Central memory CD4-positive, alpha-beta T cell (primary cell): ENCODE measurements at regions not wholly inside any gene's neighbourhood (a gene's known extent, or its start where the extent isn't known, plus 50 kb on each side); places are given as distances from the start of the nearest gene placed in this dataset.

Source experiments
- DNase-seq: peaks from one replicate; pipeline ENCODE4 v3.0.0; 2022

- peak; percentile 27 for DNase-seq
Measured at GRCh38 chr9:36728651-36729520, 156.2 kb downstream of the MELK start.

DNA sequence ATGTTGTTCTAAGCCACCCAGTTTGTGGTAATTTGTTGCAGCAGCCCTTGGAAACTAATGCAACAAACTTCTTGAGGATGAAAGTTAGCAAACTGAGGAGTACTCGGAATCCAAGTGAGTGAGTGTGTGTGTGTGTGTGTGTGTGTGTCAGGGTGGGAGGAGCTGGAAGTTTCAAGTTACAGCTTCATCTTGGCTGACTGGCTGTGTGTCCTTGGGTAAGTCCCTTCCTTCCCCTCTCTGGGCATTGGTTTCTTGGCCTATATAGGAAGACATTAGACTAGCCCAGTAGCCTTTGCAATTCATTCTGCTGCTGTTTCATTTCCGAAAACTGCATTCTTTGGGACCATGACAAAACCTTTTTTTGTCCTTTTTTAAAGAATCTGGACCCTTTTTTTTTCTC, 157.2 kb downstream of the MELK start:
- DNase-seq: no peak

DNA sequence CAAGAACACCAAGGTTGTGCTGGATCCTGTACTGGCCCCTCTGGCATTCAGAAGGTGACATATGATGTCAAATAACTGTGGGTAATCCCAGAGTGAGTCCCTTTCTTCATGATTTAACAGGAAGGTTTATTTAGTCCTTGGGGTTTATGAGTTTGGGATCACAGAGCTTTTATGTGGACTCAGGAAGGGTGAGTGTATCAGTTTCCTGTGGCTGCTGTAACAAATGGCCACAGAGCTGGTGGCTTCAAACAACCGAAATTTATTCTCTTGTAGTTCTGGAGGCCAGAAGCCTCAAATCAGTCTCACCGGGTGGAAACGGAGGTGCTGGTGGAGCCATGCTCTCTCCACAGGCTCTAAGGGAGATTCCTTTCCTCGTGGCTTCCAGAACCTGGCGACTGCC, 157.7 kb downstream of the MELK start:
- DNase-seq: no peak

DNA sequence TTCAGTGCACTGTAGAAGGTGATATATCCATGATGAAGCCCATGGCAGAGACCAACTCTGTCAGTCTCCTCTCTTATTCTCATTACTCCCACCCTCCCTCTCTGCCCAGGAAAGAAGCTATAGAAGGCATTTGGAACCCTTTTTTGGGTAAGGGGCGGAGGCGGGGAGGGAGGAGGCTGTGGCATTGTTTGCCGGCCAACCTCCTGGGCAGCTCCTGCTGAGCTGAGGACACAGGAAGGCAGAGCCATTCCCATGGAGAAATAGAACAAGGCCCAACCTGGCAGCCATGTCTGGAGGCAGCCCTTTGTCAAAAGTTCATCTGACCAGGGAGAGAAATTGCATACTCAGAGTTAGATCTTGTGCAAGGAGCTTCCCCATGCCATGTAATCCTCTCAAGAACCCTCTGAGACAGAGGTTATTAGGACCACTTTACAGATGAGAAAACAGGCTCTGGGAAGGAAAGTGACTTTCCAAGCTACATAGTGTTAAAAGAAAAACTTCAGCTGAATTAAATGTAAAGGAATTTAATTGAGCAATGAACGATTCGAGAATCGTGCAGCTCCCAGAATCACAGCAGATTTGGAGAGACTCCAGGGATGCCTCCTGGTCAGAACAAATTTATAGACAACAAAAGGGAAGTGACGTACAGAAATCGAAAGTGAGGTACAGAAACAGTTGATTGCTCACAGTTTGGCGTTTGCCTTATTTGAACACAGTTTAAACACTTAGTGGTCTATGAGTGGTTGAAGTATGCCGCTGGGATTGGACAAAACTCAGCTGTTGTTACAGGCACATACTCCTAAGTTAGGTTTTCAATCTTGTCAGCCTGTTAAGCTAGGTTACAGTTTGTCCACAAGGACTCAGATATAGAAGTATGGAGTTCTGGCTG, 158.6 kb downstream of the MELK start:
- no peak for DNase-seq

GRCh38 chr9:36734737-36735136, 162.0 kb downstream of the MELK start:
- DNase-seq: no peak

DNA sequence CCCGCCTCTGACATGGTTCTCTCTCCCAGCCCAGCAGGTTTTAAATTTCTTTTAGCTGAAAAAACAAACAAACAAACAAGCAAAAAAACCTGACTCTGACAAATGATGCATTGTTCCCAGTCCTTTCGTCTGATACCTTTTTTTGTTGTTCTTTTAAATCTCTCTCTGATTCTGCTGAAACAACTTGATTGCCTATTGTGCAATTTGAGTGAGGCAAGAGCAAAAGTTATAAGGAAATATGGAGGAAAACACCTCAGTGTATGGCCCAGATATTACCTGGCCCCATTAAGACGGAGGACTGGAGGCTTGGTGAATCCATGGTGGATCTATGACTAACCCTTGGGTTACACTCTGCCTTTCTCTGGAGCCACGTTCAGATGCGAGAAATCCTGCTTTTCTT, 164.0 kb downstream of the MELK start:
- DNase-seq: no peak

DNA sequence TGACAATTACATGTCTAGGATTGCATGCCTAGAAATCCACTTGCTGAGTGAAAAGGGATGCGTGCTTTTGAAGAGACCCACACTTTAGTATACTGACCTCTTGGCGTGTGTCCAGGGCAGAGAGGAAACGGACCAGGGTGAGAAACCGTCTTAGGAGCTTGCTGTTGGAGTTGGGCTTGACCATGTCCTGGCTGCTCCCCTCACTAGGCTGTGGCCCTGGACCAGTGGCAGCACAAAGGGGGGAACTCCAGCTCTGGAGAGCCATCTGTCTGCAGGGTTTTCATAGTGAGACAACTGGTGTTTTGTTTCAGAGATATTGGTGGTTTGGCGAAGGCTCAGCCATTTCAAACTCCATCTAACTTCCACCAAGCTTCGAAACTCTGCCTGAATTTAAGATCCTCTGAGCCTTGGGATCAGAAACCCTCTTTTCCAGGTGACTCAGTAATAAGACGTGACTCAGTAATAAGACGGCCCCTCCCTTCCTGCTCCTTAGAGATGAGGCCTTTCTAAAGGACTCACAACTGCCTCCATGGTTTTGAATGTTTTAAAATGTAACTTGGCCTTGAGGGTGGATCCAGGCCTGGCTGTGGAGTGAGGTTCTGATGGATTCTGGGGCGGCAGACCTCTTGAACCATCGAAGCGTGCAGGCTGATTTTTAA, 165.8 kb downstream of the MELK start:
- DNase-seq: no peak

GRCh38 chr9:36739373-36740116, 166.8 kb downstream of the MELK start:
- no peak for DNase-seq

DNA sequence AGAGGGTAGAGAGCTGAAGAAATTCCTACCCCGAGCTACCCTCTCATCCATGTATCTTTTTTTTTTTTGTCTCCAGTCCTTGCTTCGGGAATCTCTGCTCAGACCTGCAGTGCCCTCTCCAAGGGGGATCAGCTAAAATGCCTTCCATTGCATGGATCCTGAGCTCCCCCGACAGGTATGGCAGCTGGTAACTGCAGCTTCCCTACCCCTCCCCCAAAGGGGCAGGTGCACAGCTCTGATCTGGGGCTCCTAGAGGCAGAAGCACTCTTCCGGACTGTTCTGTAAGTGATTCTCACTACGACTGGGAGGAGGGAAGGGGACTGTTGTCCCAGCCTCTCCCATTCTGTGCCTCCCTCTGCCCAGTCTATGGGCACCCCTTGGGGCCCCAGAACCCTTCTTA, 169.6 kb downstream of the MELK start:
- DNase-seq: no peak

DNA sequence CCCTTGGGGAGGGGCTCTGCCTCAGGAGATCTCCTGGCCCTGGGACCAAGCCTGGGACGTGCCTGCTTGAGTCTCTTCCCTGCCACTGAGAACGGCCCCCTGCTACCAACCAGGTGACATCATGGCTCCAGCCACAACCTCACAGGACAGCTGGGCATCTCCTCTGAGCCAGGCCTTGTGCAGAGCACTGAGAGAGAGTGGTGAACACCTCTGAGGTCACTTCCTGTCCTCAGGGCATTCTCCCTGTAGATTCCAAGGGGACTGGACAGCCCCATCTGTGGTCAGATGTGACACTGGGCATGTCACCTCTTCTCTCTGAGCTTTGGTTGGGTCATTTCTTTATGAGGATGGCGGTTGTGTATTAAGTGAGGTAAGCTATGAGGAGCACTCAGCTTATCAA, 172.0 kb downstream of the MELK start:
- DNase-seq: no peak

- DNase-seq: no peak
Measured at GRCh38 chr9:36745977-36746376, 173.3 kb downstream of the MELK start.

- no peak for DNase-seq
Measured at GRCh38 chr9:36746415-36746814, 173.7 kb downstream of the MELK start.

GRCh38 chr9:36748322-36748899, 175.7 kb downstream of the MELK start:
- DNase-seq: no peak

- DNase-seq: no peak
Measured at GRCh38 chr9:36749461-36749860, 176.8 kb downstream of the MELK start.

DNA sequence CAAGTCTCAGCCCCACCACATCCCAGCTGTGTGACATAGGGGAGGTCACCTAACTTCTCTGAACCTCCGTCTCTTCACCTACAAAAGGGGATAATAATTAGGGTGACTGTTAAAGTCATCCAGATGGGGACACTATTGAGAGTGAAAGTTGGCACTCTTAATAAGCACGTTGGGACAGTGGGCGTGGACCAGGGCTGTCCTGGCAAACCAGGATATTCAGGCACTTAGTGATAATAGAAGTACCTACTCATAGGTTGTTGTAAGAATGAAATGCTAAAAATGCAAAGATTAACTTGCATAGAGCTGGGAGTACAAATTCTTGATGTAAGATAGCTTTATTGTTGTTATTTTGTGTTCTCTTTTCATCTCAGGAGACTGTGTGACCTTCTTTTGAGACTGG, 177.9 kb downstream of the MELK start:
- no peak for DNase-seq

- no peak for DNase-seq
Measured at GRCh38 chr9:36755019-36755418, 182.3 kb downstream of the MELK start.

GRCh38 chr9:36759141-36759540, 186.4 kb downstream of the MELK start:
- no peak for DNase-seq

GRCh38 chr9:36759976-36760375, 187.3 kb downstream of the MELK start:
- no peak for DNase-seq

DNA sequence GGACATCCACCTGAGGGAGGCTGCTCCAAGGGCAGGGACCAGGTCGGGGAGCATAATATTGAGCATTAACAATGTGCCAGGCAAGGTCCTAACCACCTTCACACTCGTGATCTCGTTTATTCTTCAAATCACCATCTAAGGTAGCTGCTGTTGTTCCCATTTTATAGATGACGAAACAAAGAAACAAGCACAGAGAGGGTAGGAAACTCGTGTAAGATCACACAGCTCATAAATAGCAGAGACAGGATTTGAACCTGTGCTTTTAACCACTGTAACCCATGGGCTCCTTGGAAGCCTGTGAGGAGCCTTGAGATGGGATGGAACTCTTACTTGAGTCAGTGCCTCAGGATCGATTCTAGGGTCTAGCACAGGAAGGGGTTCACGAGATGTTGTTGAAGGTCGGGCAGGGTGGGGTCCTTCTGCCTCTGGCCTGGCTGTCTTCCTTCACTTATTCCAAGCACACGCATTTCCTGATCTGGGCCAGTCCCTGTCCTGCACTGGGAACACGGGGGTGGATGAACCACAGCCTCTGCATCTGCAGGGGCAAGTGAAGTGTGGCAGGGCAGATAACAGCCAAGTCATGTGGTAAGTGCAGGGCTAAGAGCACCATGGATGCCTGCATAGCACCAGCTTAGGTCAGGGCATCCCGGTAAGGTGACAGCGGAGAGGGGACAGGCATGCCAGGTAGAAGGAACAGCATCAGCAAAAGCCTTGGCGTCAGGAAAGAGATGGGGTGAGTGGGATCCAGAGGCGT, 188.1 kb downstream of the MELK start:
- no peak for DNase-seq

- no peak for DNase-seq
Measured at GRCh38 chr9:36762958-36763357, 190.3 kb downstream of the MELK start.

DNA sequence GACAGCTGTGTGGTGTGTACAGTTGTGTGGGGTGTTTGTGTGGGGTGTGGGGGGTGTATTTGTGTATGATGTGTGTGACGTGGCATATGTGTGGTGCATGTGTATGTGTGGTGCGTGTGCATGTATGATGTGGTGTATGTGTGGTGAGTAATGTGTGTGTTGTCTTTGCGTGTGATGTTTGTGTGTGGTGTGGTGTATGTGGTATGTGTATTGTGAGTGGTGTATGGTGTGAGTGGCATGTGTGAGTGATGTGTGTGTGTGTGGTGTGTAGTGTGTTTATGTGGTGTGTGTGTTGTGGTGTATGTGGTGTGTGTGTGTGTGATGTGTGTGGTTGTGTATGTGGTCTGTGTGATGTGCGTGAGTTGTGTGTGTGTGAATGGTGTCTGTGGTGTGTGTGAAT, 191.1 kb downstream of the MELK start:
- no peak for DNase-seq
